ENCODE measurements at regions not wholly inside any gene's neighbourhood (a gene's known extent, or its start where the extent isn't known, plus 50 kb on each side); places are given as distances from the start of the nearest gene placed in this dataset.

- ATAC-seq (no peak), DNase-seq (no peak)
- Mint-ChIP-seq H3K9me3 (ENCODE audit: low read depth) (no peaks in the 10 kb centered on the region), H3K4me1 (peaks cover 25% of the 10 kb centered on the region), H3K36me3 (ENCODE audit: low read depth) (no peaks in the 10 kb centered on the region), H3K4me3 (no peak overlapping the region), H3K27me3 (no peaks in the 10 kb centered on the region), H3K27ac (no peak overlapping the region)
- ChIA-PET POLR2A (no interaction called here), CTCF (no interaction called here)
- intact Hi-C loops (cut with DNase I, micrococcal nuclease), result loop anchor here in 1 of 2 experiments (10.0 kb wide), 1 partner anchor 192 kb away; no protein-coding TSS in a partner anchor
Measured at GRCh38 chr3:27907148-27907547, 185.0 kb upstream of the EOMES start.

- ChIA-PET POLR2A (interaction anchor here (0.6 kb wide), 1 partner anchor 347 kb away, joined by 3 read pairs; no protein-coding TSS in a partner anchor), CTCF (interaction anchor here (1.8 kb wide), 1 partner anchor 11 kb away, joined by 4 read pairs; no protein-coding TSS in a partner anchor)
- Mint-ChIP-seq H3K27me3 (no peaks in the 10 kb centered on the region), H3K36me3 (ENCODE audit: low read depth) (no peaks in the 10 kb centered on the region), H3K4me3 (no peak overlapping the region), H3K9me3 (ENCODE audit: low read depth) (no peaks in the 10 kb centered on the region), H3K27ac (no peak overlapping the region), H3K4me1 (peaks cover 22% of the 10 kb centered on the region)
- DNase-seq, result no peak
- no peak for ATAC-seq
- intact Hi-C loops (cut with DNase I, micrococcal nuclease), result loop anchor here in 1 of 2 experiments (10.0 kb wide), 1 partner anchor 193 kb away; no protein-coding TSS in a partner anchor
Measured at GRCh38 chr3:27907929-27908328, 185.8 kb upstream of the EOMES start.

GRCh38 chr3:27910456-27910855 lies 188.3 kb upstream of the EOMES start:
- intact Hi-C loops (cut with DNase I, micrococcal nuclease), result no loop called here
- POLR2A ChIA-PET, result no interaction called here
- ATAC-seq (no peak), DNase-seq (no peak)
- CTCF ChIA-PET, result no interaction called here
- H3K4me1 Mint-ChIP-seq, result peaks cover 2% of the 10 kb centered on the region
- no peak overlapping the region for H3K27ac Mint-ChIP-seq
- no peaks in the 10 kb centered on the region for H3K9me3 Mint-ChIP-seq (ENCODE audit: low read depth)
- no peaks in the 10 kb centered on the region for H3K27me3 Mint-ChIP-seq
- no peak overlapping the region for H3K4me3 Mint-ChIP-seq
- no peaks in the 10 kb centered on the region for H3K36me3 Mint-ChIP-seq (ENCODE audit: low read depth)

GRCh38 chr3:27914199-27914598 lies 192.1 kb upstream of the EOMES start:
- no peak overlapping the region for H3K4me3 Mint-ChIP-seq
- peaks cover 3% of the 10 kb centered on the region for H3K4me1 Mint-ChIP-seq
- ChIA-PET CTCF (no interaction called here), POLR2A (no interaction called here)
- H3K9me3 Mint-ChIP-seq (ENCODE audit: low read depth), result no peaks in the 10 kb centered on the region
- no peak for ATAC-seq
- no peak overlapping the region for H3K27ac Mint-ChIP-seq
- no peak for DNase-seq
- H3K27me3 Mint-ChIP-seq, result no peaks in the 10 kb centered on the region
- H3K36me3 Mint-ChIP-seq (ENCODE audit: low read depth), result no peaks in the 10 kb centered on the region
- intact Hi-C loops (cut with DNase I, micrococcal nuclease), result no loop called here

GRCh38 chr3:27923349-27924068 lies 201.4 kb upstream of the EOMES start:
- ChIA-PET POLR2A (no interaction called here), CTCF (interaction anchor here (1.4 kb wide), 1 partner anchor 8 kb away, joined by 4 read pairs; no protein-coding TSS in a partner anchor)
- no peaks in the 10 kb centered on the region for H3K9me3 Mint-ChIP-seq (ENCODE audit: low read depth)
- intact Hi-C loops (cut with DNase I, micrococcal nuclease), result no loop called here
- H3K4me3 Mint-ChIP-seq, result no peak overlapping the region
- no peaks in the 10 kb centered on the region for H3K36me3 Mint-ChIP-seq (ENCODE audit: low read depth)
- no peak for ATAC-seq
- H3K27me3 Mint-ChIP-seq, result no peaks in the 10 kb centered on the region
- peaks cover 25% of the 10 kb centered on the region for H3K4me1 Mint-ChIP-seq
- no peak for DNase-seq
- no peak overlapping the region for H3K27ac Mint-ChIP-seq

GRCh38 chr3:27927882-27928281 lies 205.8 kb upstream of the EOMES start:
- ATAC-seq, result peak; percentile 70
- no peak for DNase-seq
- H3K9me3 Mint-ChIP-seq (ENCODE audit: low read depth), result no peaks in the 10 kb centered on the region
- intact Hi-C loops (cut with DNase I, micrococcal nuclease), result loop anchor here in 1 of 2 experiments (5.0 kb wide), 1 partner anchor 124 kb away; no protein-coding TSS in a partner anchor
- ChIA-PET POLR2A (no interaction called here), CTCF (interaction anchor here (0.9 to 1.3 kb wide), 3 partner anchors 9 to 206 kb away, joined by 3 to 5 read pairs (median 3); partner anchors contain the start of gene EOMES)
- peaks cover 34% of the 10 kb centered on the region for H3K4me1 Mint-ChIP-seq
- no peak overlapping the region for H3K27ac Mint-ChIP-seq
- H3K4me3 Mint-ChIP-seq, result no peak overlapping the region
- no peaks in the 10 kb centered on the region for H3K27me3 Mint-ChIP-seq
- no peaks in the 10 kb centered on the region for H3K36me3 Mint-ChIP-seq (ENCODE audit: low read depth)

GRCh38 chr3:27930052-27930602 lies 208.0 kb upstream of the EOMES start:
- intact Hi-C loops (cut with DNase I, micrococcal nuclease), result no loop called here
- Mint-ChIP-seq H3K27ac (no peak overlapping the region), H3K4me1 (peaks cover 24% of the 10 kb centered on the region), H3K4me3 (no peak overlapping the region), H3K9me3 (ENCODE audit: low read depth) (no peaks in the 10 kb centered on the region), H3K36me3 (ENCODE audit: low read depth) (no peaks in the 10 kb centered on the region), H3K27me3 (no peaks in the 10 kb centered on the region)
- no peak for ATAC-seq
- ChIA-PET CTCF (interaction anchor here (1.6 kb wide), 1 partner anchor 14 kb away, joined by 3 read pairs; no protein-coding TSS in a partner anchor), POLR2A (no interaction called here)
- no peak for DNase-seq

GRCh38 chr3:27935492-27935891 lies 213.4 kb upstream of the EOMES start:
- no peaks in the 10 kb centered on the region for H3K27me3 Mint-ChIP-seq
- ChIA-PET POLR2A (no interaction called here), CTCF (interaction anchor here (0.8 kb wide), 1 partner anchor 17 kb away, joined by 3 read pairs; no protein-coding TSS in a partner anchor)
- no peak for DNase-seq
- H3K36me3 Mint-ChIP-seq (ENCODE audit: low read depth), result no peaks in the 10 kb centered on the region
- H3K4me1 Mint-ChIP-seq, result peaks cover 4% of the 10 kb centered on the region
- no peak overlapping the region for H3K4me3 Mint-ChIP-seq
- no peaks in the 10 kb centered on the region for H3K9me3 Mint-ChIP-seq (ENCODE audit: low read depth)
- intact Hi-C loops (cut with DNase I, micrococcal nuclease), result no loop called here
- H3K27ac Mint-ChIP-seq, result no peak overlapping the region
- ATAC-seq, result no peak

GRCh38 chr3:27939521-27939920 lies 217.4 kb upstream of the EOMES start:
- Mint-ChIP-seq H3K27me3 (no peaks in the 10 kb centered on the region), H3K27ac (no peak overlapping the region), H3K4me1 (peaks cover 4% of the 10 kb centered on the region), H3K4me3 (no peak overlapping the region), H3K36me3 (ENCODE audit: low read depth) (no peaks in the 10 kb centered on the region), H3K9me3 (ENCODE audit: low read depth) (no peaks in the 10 kb centered on the region)
- DNase-seq (no peak), ATAC-seq (no peak)
- ChIA-PET CTCF (interaction anchor here (0.9 kb wide), 1 partner anchor 10 kb away, joined by 3 read pairs; no protein-coding TSS in a partner anchor), POLR2A (interaction anchor here (0.9 kb wide), 1 partner anchor 344 kb away, joined by 8 read pairs; no protein-coding TSS in a partner anchor)
- intact Hi-C loops (cut with DNase I, micrococcal nuclease), result no loop called here

- CTCF ChIA-PET, result interaction anchor here (0.9 kb wide), 1 partner anchor 10 kb away, joined by 3 read pairs; no protein-coding TSS in a partner anchor
- intact Hi-C loops (cut with DNase I, micrococcal nuclease), result no loop called here
- no peaks in the 10 kb centered on the region for H3K27me3 Mint-ChIP-seq
- H3K27ac Mint-ChIP-seq, result no peak overlapping the region
- POLR2A ChIA-PET, result interaction anchor here (0.9 kb wide), 1 partner anchor 344 kb away, joined by 8 read pairs; no protein-coding TSS in a partner anchor
- no peaks in the 10 kb centered on the region for H3K9me3 Mint-ChIP-seq (ENCODE audit: low read depth)
- no peak overlapping the region for H3K4me3 Mint-ChIP-seq
- DNase-seq, result no peak
- H3K4me1 Mint-ChIP-seq, result peaks cover 4% of the 10 kb centered on the region
- no peak for ATAC-seq
- H3K36me3 Mint-ChIP-seq (ENCODE audit: low read depth), result no peaks in the 10 kb centered on the region
Measured at GRCh38 chr3:27939940-27940339, 217.8 kb upstream of the EOMES start.

- no peaks in the 10 kb centered on the region for H3K4me1 Mint-ChIP-seq
- ChIA-PET POLR2A (no interaction called here), CTCF (no interaction called here)
- no peaks in the 10 kb centered on the region for H3K9me3 Mint-ChIP-seq (ENCODE audit: low read depth)
- ATAC-seq (peak; percentile 55), DNase-seq (peak; percentile 30)
- no peak overlapping the region for H3K4me3 Mint-ChIP-seq
- no peaks in the 10 kb centered on the region for H3K27me3 Mint-ChIP-seq
- no peak overlapping the region for H3K27ac Mint-ChIP-seq
- H3K36me3 Mint-ChIP-seq (ENCODE audit: low read depth), result no peaks in the 10 kb centered on the region
- intact Hi-C loops (cut with DNase I, micrococcal nuclease), result no loop called here
Measured at GRCh38 chr3:27943106-27943505, 221.0 kb upstream of the EOMES start.

GRCh38 chr3:27945229-27945628 lies 223.1 kb upstream of the EOMES start:
- POLR2A ChIA-PET, result no interaction called here
- Mint-ChIP-seq H3K27me3 (no peaks in the 10 kb centered on the region), H3K9me3 (ENCODE audit: low read depth) (peaks cover 2% of the 10 kb centered on the region), H3K4me3 (no peak overlapping the region), H3K36me3 (ENCODE audit: low read depth) (no peaks in the 10 kb centered on the region), H3K4me1 (no peaks in the 10 kb centered on the region), H3K27ac (no peak overlapping the region)
- no peak for ATAC-seq
- intact Hi-C loops (cut with DNase I, micrococcal nuclease), result no loop called here
- DNase-seq, result no peak
- CTCF ChIA-PET, result interaction anchor here (0.9 kb wide), 1 partner anchor 22 kb away, joined by 4 read pairs; no protein-coding TSS in a partner anchor
